ENCODE measurements at regions not wholly inside any gene's neighbourhood (a gene's known extent, or its start where the extent isn't known, plus 50 kb on each side); places are given as distances from the start of the nearest gene placed in this dataset.
"Not testable (repeated sequence)": the region's sequence is repeated elsewhere in the genome, so short reads cannot be mapped to it uniquely, and the experiment has no call there.

GRCh38 chr20:22821081-22821727 lies 213.9 kb upstream of the SSTR4 start:
- DNase-seq (ENCODE audit: low spot score), result no peak

- DNase-seq (ENCODE audit: low spot score), result no peak
Observed at GRCh38 chr20:22821796-22822195, 213.3 kb upstream of the SSTR4 start.

GRCh38 chr20:22823119-22823518 lies 212.0 kb upstream of the SSTR4 start:
- DNase-seq (ENCODE audit: low spot score), result no peak

- DNase-seq (ENCODE audit: low spot score), result no peak
Observed at GRCh38 chr20:22824077-22824476, 211.0 kb upstream of the SSTR4 start.

GRCh38 chr20:22825076-22825475 lies 210.0 kb upstream of the SSTR4 start:
- DNase-seq (ENCODE audit: low spot score), result no peak

- DNase-seq (ENCODE audit: low spot score), result no peak
Observed at GRCh38 chr20:22825546-22825945, 209.6 kb upstream of the SSTR4 start.

- no peak for DNase-seq (ENCODE audit: low spot score)
Observed at GRCh38 chr20:22826306-22827230, 208.5 kb upstream of the SSTR4 start.

GRCh38 chr20:22827916-22828315 lies 207.2 kb upstream of the SSTR4 start:
- DNase-seq (ENCODE audit: low spot score), result no peak

- no peak for DNase-seq (ENCODE audit: low spot score)
Observed at GRCh38 chr20:22829356-22829755, 205.8 kb upstream of the SSTR4 start.

- DNase-seq (ENCODE audit: low spot score), result no peak
Observed at GRCh38 chr20:22830138-22830537, 205.0 kb upstream of the SSTR4 start.

- DNase-seq (ENCODE audit: low spot score), result not testable (repeated sequence)
Observed at GRCh38 chr20:22830715-22831114, 204.4 kb upstream of the SSTR4 start.

- no peak for DNase-seq (ENCODE audit: low spot score)
Observed at GRCh38 chr20:22833851-22834250, 201.3 kb upstream of the SSTR4 start.

- no peak for DNase-seq (ENCODE audit: low spot score)
Observed at GRCh38 chr20:22834651-22835256, 200.4 kb upstream of the SSTR4 start.

GRCh38 chr20:22836211-22836610 lies 198.9 kb upstream of the SSTR4 start:
- no peak for DNase-seq (ENCODE audit: low spot score)

GRCh38 chr20:22836877-22837276 lies 198.2 kb upstream of the SSTR4 start:
- no peak for DNase-seq (ENCODE audit: low spot score)

GRCh38 chr20:22838001-22838400 lies 197.1 kb upstream of the SSTR4 start:
- no peak for DNase-seq (ENCODE audit: low spot score)

- DNase-seq (ENCODE audit: low spot score), result no peak
Observed at GRCh38 chr20:22841846-22842245, 193.3 kb upstream of the SSTR4 start.

- DNase-seq (ENCODE audit: low spot score), result no peak
Observed at GRCh38 chr20:22842793-22843192, 192.3 kb upstream of the SSTR4 start.

- DNase-seq (ENCODE audit: low spot score), result no peak
Observed at GRCh38 chr20:22844959-22845358, 190.2 kb upstream of the SSTR4 start.

GRCh38 chr20:22846863-22847262 lies 188.2 kb upstream of the SSTR4 start:
- no peak for DNase-seq (ENCODE audit: low spot score)

GRCh38 chr20:22848364-22848763 lies 186.7 kb upstream of the SSTR4 start:
- no peak for DNase-seq (ENCODE audit: low spot score)

- DNase-seq (ENCODE audit: low spot score), result not testable (repeated sequence)
Observed at GRCh38 chr20:22851679-22852346, 183.3 kb upstream of the SSTR4 start.

Data from CD4-positive, alpha-beta T cell treated with Interleukin-2 at 100 ng/mL for 4 hours (primary cell).